ENCODE measurements at regions not wholly inside any gene's neighbourhood (a gene's known extent, or its start where the extent isn't known, plus 50 kb on each side); places are given as distances from the start of the nearest gene placed in this dataset.
"Not testable (repeated sequence)": the region's sequence is repeated elsewhere in the genome, so short reads cannot be mapped to it uniquely, and the experiment has no call there.

DNA sequence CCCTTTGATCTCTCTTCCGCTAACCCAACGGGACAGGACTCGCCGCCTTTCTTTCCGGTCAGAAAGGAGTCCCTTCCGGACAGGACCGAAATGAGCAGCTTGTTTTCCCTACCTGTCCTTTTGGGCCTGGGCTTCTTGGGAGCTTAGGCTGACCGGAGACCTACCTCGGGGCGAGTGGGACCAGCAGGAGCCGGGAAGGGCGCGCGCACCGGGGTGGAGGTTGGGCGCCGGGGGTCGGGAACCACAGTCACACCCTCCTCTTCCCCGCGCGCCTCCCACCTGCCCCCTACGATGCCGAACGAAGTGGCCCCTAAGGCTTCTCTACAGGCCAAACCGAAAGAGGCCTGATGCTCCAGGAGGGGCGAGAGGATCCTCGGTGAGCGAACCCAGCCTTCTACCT lies 95.2 kb downstream of the PRKAB2 start:
- Histone ChIP-seq H3K4me3 (ENCODE audit: low read depth in 1 of 3, low read length in 3 of 3) (no peak overlapping the region), H3K4me1 (ENCODE audit: control insufficient read depth in 3 of 3, insufficient read depth in 2 of 3, low read depth in 1 of 3, low read length in 2 of 3) (peaks cover 0 to 3% (median 2%) of the 10 kb centered on the region in 3 donors), H3K27me3 (ENCODE audit: control insufficient read depth in 3 of 3, insufficient read depth in 3 of 3, low read length in 3 of 3) (peaks cover 15 to 89% (median 54%) of the 10 kb centered on the region in 3 donors), H3K36me3 (ENCODE audit: control insufficient read depth in 3 of 3, insufficient read depth in 2 of 3, low read depth in 1 of 3, low read length in 3 of 3) (no peaks in the 10 kb centered on the region), H3K27ac (ENCODE audit: low read depth in 1 of 3, low read length in 2 of 3) (no peak overlapping the region), H3K9me3 (ENCODE audit: control insufficient read depth in 2 of 2, insufficient read depth in 1 of 2, low read depth in 1 of 2, low read length in 1 of 2) (no peaks in the 10 kb centered on the region)
- no peak for DNase-seq
- WGBS, 3 donors, result 33 to 48% (median 37%) methylated on average over 26 to 28 of the region's 28 CpGs
- no peak for FAIRE-seq

DNA sequence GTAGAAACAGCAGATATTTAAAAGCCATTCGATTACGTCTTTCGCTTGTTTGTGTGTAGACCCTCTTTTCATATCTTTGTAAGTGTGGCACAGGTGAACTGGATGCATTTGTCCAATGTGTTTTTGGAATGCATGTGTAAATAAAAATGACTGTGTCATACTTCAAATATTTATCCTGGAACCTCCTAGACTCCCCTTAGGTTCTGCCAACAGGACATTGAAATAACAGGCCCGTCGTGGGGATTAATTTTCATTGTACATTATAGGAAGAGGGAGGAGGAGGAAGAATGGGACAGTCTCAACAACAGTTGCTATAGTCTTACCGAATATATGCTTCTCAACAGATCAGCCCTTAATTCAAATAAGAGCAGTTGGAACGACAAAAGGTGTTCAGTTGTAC lies 95.8 kb downstream of the PRKAB2 start:
- Histone ChIP-seq H3K4me1 (ENCODE audit: control insufficient read depth in 3 of 3, insufficient read depth in 2 of 3, low read depth in 1 of 3, low read length in 2 of 3) (peaks cover 0 to 3% (median 2%) of the 10 kb centered on the region in 3 donors), H3K27me3 (ENCODE audit: control insufficient read depth in 3 of 3, insufficient read depth in 3 of 3, low read length in 3 of 3) (peaks cover 15 to 93% (median 57%) of the 10 kb centered on the region in 3 donors), H3K9me3 (ENCODE audit: control insufficient read depth in 2 of 2, insufficient read depth in 1 of 2, low read depth in 1 of 2, low read length in 1 of 2) (no peaks in the 10 kb centered on the region), H3K4me3 (ENCODE audit: low read depth in 1 of 3, low read length in 3 of 3) (no peak overlapping the region), H3K36me3 (ENCODE audit: control insufficient read depth in 3 of 3, insufficient read depth in 2 of 3, low read depth in 1 of 3, low read length in 3 of 3) (no peaks in the 10 kb centered on the region), H3K27ac (ENCODE audit: low read depth in 1 of 3, low read length in 2 of 3) (no peak overlapping the region)
- FAIRE-seq (no peak), DNase-seq (no peak)
- 71 to 81% (median 78%) methylated on average over 7 of the region's 7 CpGs for WGBS, 3 donors

- no peak overlapping the region for H3K27ac ChIP-seq (ENCODE audit: low read depth in 1 of 3, low read length in 2 of 3)
- FAIRE-seq, result no peak
- peaks cover 10 to 68% (median 30%) of the 10 kb centered on the region in 3 donors for H3K27me3 ChIP-seq (ENCODE audit: control insufficient read depth in 3 of 3, insufficient read depth in 3 of 3, low read length in 3 of 3)
- no peaks in the 10 kb centered on the region for H3K9me3 ChIP-seq (ENCODE audit: control insufficient read depth in 2 of 2, insufficient read depth in 1 of 2, low read depth in 1 of 2, low read length in 1 of 2)
- DNase-seq, result peak in 1 of 2 donors; percentile 42
- peaks cover 0 to 3% (median 0%) of the 10 kb centered on the region in 3 donors for H3K4me1 ChIP-seq (ENCODE audit: control insufficient read depth in 3 of 3, insufficient read depth in 2 of 3, low read depth in 1 of 3, low read length in 2 of 3)
- H3K36me3 ChIP-seq (ENCODE audit: control insufficient read depth in 3 of 3, insufficient read depth in 2 of 3, low read depth in 1 of 3, low read length in 3 of 3), result no peaks in the 10 kb centered on the region
- H3K4me3 ChIP-seq (ENCODE audit: low read depth in 1 of 3, low read length in 3 of 3), result peak overlapping the region in 1 of 3 donors; percentile 10
- 8 to 19% (median 11%) methylated on average over 58 of the region's 58 CpGs for WGBS, 3 donors
These were observed 99.5 kb downstream of the PRKAB2 start for GRCh38 chr1:147072482-147073432.

DNA sequence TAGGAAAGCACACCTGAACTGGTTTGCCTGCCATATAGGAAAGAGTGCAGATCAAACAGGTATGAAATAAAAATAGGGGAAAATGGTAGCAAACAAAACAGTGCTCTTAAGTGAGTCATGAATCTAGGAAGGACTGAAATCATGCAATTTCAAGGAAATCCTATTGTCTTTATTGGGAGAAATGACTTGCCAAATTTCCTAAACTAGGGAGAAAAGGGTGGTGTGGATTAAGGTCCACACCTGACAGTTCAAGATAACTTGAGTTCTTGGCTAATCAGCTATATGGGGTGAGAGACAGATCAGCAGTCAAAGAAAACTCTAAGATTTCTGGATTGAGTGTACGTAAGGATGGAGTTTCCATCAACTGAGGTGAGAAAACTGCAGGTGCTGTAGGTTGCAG lies 101.1 kb downstream of the PRKAB2 start:
- FAIRE-seq (no peak), DNase-seq (no peak)
- H3K4me1 ChIP-seq (ENCODE audit: control insufficient read depth in 3 of 3, insufficient read depth in 2 of 3, low read depth in 1 of 3, low read length in 2 of 3), result peaks cover 0 to 3% (median 0%) of the 10 kb centered on the region in 3 donors
- no peaks in the 10 kb centered on the region for H3K36me3 ChIP-seq (ENCODE audit: control insufficient read depth in 3 of 3, insufficient read depth in 2 of 3, low read depth in 1 of 3, low read length in 3 of 3)
- no peak overlapping the region for H3K4me3 ChIP-seq (ENCODE audit: low read depth in 1 of 3, low read length in 3 of 3)
- WGBS, 3 donors, result 85 to 95% (median 92%) methylated on average over 1 of the region's 1 CpG
- peaks cover 2 to 52% (median 18%) of the 10 kb centered on the region in 3 donors for H3K27me3 ChIP-seq (ENCODE audit: control insufficient read depth in 3 of 3, insufficient read depth in 3 of 3, low read length in 3 of 3)
- H3K9me3 ChIP-seq (ENCODE audit: control insufficient read depth in 2 of 2, insufficient read depth in 1 of 2, low read depth in 1 of 2, low read length in 1 of 2), result no peaks in the 10 kb centered on the region
- H3K27ac ChIP-seq (ENCODE audit: low read depth in 1 of 3, low read length in 2 of 3), result no peak overlapping the region

DNA sequence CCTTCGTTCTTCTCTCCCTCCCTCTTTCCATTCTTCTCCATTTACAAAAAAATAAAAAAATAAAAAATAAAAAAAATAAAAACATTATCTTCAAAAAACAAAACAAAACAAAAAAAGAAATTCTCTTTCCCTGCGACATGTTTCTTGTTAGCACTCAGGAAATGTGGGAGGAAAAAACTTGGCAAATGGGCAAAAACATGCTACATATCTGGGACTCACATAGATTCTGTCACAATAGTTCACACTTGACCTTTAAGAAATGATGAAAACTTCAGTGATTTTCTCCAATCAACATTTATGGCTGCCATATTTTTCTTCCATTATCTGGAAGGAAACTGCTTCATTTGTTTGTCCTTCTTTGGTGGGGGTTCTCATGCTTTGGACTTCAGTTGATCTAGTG lies 109.3 kb downstream of the PRKAB2 start:
- H3K27ac ChIP-seq (ENCODE audit: low read depth in 1 of 3, low read length in 2 of 3), result no peak overlapping the region
- H3K4me1 ChIP-seq (ENCODE audit: control insufficient read depth in 3 of 3, insufficient read depth in 2 of 3, low read depth in 1 of 3, low read length in 2 of 3), result no peaks in the 10 kb centered on the region
- peaks cover 0 to 7% of the 10 kb centered on the region in 2 donors for H3K9me3 ChIP-seq (ENCODE audit: control insufficient read depth in 2 of 2, insufficient read depth in 1 of 2, low read depth in 1 of 2, low read length in 1 of 2)
- DNase-seq (no peak), FAIRE-seq (no peak)
- H3K4me3 ChIP-seq (ENCODE audit: low read depth in 1 of 3, low read length in 3 of 3), result no peak overlapping the region
- peaks cover 0 to 4% (median 0%) of the 10 kb centered on the region in 3 donors for H3K27me3 ChIP-seq (ENCODE audit: control insufficient read depth in 3 of 3, insufficient read depth in 3 of 3, low read length in 3 of 3)
- WGBS, 3 donors, result 57 to 78% (median 73%) methylated on average over 2 of the region's 2 CpGs
- H3K36me3 ChIP-seq (ENCODE audit: control insufficient read depth in 3 of 3, insufficient read depth in 2 of 3, low read depth in 1 of 3, low read length in 3 of 3), result no peaks in the 10 kb centered on the region

DNA sequence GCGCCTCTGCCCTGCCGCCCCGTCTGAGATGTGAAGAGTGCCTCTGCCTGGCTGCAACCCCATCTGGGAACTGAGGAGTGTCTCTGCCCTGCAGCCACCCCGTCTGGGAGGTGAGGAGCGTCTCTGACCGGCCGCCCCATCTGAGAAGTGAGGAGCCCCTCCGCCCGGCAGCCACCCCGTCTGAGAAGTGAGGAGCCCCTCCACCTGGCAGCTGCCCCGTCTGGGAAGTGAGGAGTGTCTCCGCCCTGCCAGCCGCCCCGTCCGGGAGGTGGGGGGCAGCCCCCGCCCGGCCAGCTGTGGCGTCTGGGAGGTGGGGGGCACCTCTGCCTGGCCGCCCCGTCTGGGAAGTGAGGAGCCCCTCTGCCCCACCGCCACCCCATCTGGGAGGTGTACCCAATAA lies 110.4 kb downstream of the PRKAB2 start:
- DNase-seq; H3K27me3 ChIP-seq (ENCODE audit: control insufficient read depth in 3 of 3, insufficient read depth in 3 of 3, low read length in 3 of 3); H3K4me1 ChIP-seq (ENCODE audit: control insufficient read depth in 3 of 3, insufficient read depth in 2 of 3, low read depth in 1 of 3, low read length in 2 of 3); H3K9me3 ChIP-seq (ENCODE audit: control insufficient read depth in 2 of 2, insufficient read depth in 1 of 2, low read depth in 1 of 2, low read length in 1 of 2); H3K4me3 ChIP-seq (ENCODE audit: low read depth in 1 of 3, low read length in 3 of 3); H3K36me3 ChIP-seq (ENCODE audit: control insufficient read depth in 3 of 3, insufficient read depth in 2 of 3, low read depth in 1 of 3, low read length in 3 of 3); FAIRE-seq; H3K27ac ChIP-seq (ENCODE audit: low read depth in 1 of 3, low read length in 2 of 3): not testable (repeated sequence)
- WGBS, 3 donors, result 90 to 94% (median 93%) methylated on average over 19 to 21 of the region's 21 CpGs

- Histone ChIP-seq H3K4me3 (ENCODE audit: low read depth in 1 of 3, low read length in 3 of 3) (no peak overlapping the region), H3K27me3 (ENCODE audit: control insufficient read depth in 3 of 3, insufficient read depth in 3 of 3, low read length in 3 of 3) (no peaks in the 10 kb centered on the region), H3K27ac (ENCODE audit: low read depth in 1 of 3, low read length in 2 of 3) (no peak overlapping the region), H3K36me3 (ENCODE audit: control insufficient read depth in 3 of 3, insufficient read depth in 2 of 3, low read depth in 1 of 3, low read length in 3 of 3) (no peaks in the 10 kb centered on the region), H3K9me3 (ENCODE audit: control insufficient read depth in 2 of 2, insufficient read depth in 1 of 2, low read depth in 1 of 2, low read length in 1 of 2) (no peaks in the 10 kb centered on the region), H3K4me1 (ENCODE audit: control insufficient read depth in 3 of 3, insufficient read depth in 2 of 3, low read depth in 1 of 3, low read length in 2 of 3) (no peaks in the 10 kb centered on the region)
- FAIRE-seq (no peak), DNase-seq (no peak)
- 75 to 81% (median 79%) methylated on average over 5 of the region's 5 CpGs for WGBS, 3 donors
These were observed 115.1 kb downstream of the NBPF12 start for GRCh38 chr1:147053269-147053668.

DNA sequence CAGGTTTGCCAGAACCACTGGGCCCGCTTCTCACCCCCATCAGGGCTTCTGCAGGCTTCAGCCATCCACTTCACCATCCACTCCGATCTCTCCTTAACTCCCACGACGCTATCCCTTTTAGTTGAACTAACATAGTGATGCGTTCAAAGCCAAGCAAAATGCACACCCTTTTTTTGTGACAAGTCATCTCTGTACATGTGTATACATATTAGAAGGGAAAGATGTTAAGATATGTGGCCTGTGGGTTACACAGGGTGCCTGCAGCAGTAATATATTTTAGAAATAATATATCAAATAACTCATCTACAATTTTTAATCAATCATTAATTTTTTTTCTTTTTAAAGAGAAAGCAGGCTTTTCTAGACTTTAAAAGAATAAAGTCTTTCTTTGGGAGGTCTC lies 114.6 kb downstream of the NBPF12 start:
- Histone ChIP-seq H3K27me3 (ENCODE audit: control insufficient read depth in 3 of 3, insufficient read depth in 3 of 3, low read length in 3 of 3) (no peaks in the 10 kb centered on the region), H3K4me1 (ENCODE audit: control insufficient read depth in 3 of 3, insufficient read depth in 2 of 3, low read depth in 1 of 3, low read length in 2 of 3) (no peaks in the 10 kb centered on the region), H3K4me3 (ENCODE audit: low read depth in 1 of 3, low read length in 3 of 3) (no peak overlapping the region), H3K9me3 (ENCODE audit: control insufficient read depth in 2 of 2, insufficient read depth in 1 of 2, low read depth in 1 of 2, low read length in 1 of 2) (no peaks in the 10 kb centered on the region), H3K36me3 (ENCODE audit: control insufficient read depth in 3 of 3, insufficient read depth in 2 of 3, low read depth in 1 of 3, low read length in 3 of 3) (no peaks in the 10 kb centered on the region), H3K27ac (ENCODE audit: low read depth in 1 of 3, low read length in 2 of 3) (no peak overlapping the region)
- WGBS, 3 donors, result 81 to 86% (median 84%) methylated on average over 5 of the region's 5 CpGs
- DNase-seq (no peak), FAIRE-seq (no peak)

All from small intestine (tissue), 7 donors.